Ovary (tissue), 7 donors: ENCODE measurements at regions not wholly inside any gene's neighbourhood (a gene's known extent, or its start where the extent isn't known, plus 50 kb on each side); places are given as distances from the start of the nearest gene placed in this dataset.

ENCODE experiments used
- DNase-seq, 5 donors: peaks; one replicate each; pipeline ENCODE4 v3.0.0-alpha.2; 2019 to 2020
- H3K27ac ChIP-seq, 2 donors: fragments of 200-600 bp; one replicate each; pipeline versions ENCODE4 v1.5.1 to v1.8.0; 2019 to 2022
- H3K27me3 ChIP-seq: fragments of 200-600 bp; one replicate; pipeline ENCODE4 v1.8.0; 2022
- H3K36me3 ChIP-seq: fragments of 200-600 bp; sonication (generic); one replicate; pipeline ENCODE4 v1.5.1; 2019
- H3K4me1 ChIP-seq: one replicate; pipeline ENCODE4 v1.8.1; 2013; ENCODE audit warnings: mild to moderate bottlenecking, moderate library complexity; ENCODE audit not compliant: insufficient read depth
- H3K4me3 ChIP-seq: fragments of 200-600 bp; sonication (generic); one replicate; pipeline ENCODE4 v1.5.1; 2017
- H3K9me3 ChIP-seq, 2 donors: fragments of 200-600 bp in 1 of 2; sonication (generic) in 1 of 2; one replicate each; pipeline versions ENCODE4 v1.5.1 to v1.8.1; 2013 to 2019; ENCODE audit warnings: mild to moderate bottlenecking in 1 of 2, moderate library complexity in 1 of 2
- EP300 ChIP-seq: sonication (generic); formaldehyde crosslinking; IDR thresholded peaks from one replicate; pipeline ENCODE4 v1.6.1; 2017; ENCODE audit warnings: antibody characterized with exemption
- POLR2A ChIP-seq: fragments of 450-650 bp; IDR thresholded peaks from one replicate; pipeline ENCODE4 v1.6.1; 2017; ENCODE audit warnings: antibody characterized with exemption, mild to moderate bottlenecking, moderate library complexity
- WGBS, 3 donors: extraction: QIAGEN DNeasy Blood & Tissue Kit in 1 of 3; methylation state at CpG; one replicate each; pipeline versions ENCODE4 v1.1.5 to v1.1.7; 2013 to 2017; 5-methylcytosine and 5-hydroxymethylcytosine counted together
- intact Hi-C, 4 donors: fragments of 100-400 bp; cut with DNase I; formaldehyde crosslinking; loops; one replicate each; pipeline versions ENCODE4 v1.11.0 to v1.15.1; 2022 to 2023
- TF ChIP-seq, protein P1 (sequence below), 3 donors: fragments of 450-650 bp in 2 of 3; fragments of 200-600 bp in 1 of 3; IDR thresholded peaks; one replicate each; pipeline versions ENCODE4 v1.5.1 to v1.8.0; 2016 to 2022; ENCODE audit warnings: antibody characterized with exemption in 3 of 3, mild to moderate bottlenecking in 1 of 3
- donor health status: DM: no; HTN: no; CAD: no; lungs with moderate emphysema.
- donor health status: DM: no; HTN: no; CAD: no.
- donor health status: Bipolar disorder and iron deficiency.
- donor health status: DM: no; HTN: no; CAD: no.
- donor health status: DM: yes; HTN: yes; CAD: no.

DNA sequence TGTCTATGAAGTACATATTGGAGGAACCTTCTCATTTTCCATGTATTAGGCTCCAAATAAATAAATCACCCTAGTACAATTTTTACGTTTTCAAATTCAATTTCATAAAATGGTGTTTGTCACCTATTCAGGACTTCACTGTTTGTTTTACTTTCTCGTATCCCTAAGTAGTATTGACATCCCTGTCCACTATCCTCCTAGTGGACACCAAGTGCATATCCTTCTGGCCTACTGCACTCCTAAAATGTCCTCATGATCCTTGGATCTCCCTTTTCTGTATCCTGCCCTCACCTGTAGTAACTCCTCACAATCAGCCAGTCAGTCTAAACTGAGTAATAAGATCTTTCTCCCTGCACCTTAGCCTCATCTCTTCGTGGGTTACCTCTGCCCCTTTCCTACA lies 539.9 kb downstream of the DMRTA1 start:
- Histone ChIP-seq H3K4me3 (no peak overlapping the region), H3K27me3 (no peaks in the 10 kb centered on the region), H3K27ac (no peak overlapping the region), H3K9me3 (no peaks in the 10 kb centered on the region), H3K36me3 (no peaks in the 10 kb centered on the region), H3K4me1 (no peaks in the 10 kb centered on the region)
- 65 to 78% (median 76%) methylated on average over 3 of the region's 3 CpGs for WGBS, 3 donors
- DNase-seq = no peak
- intact Hi-C loops = no loop called here
- TF ChIP-seq POLR2A = no peak

DNA sequence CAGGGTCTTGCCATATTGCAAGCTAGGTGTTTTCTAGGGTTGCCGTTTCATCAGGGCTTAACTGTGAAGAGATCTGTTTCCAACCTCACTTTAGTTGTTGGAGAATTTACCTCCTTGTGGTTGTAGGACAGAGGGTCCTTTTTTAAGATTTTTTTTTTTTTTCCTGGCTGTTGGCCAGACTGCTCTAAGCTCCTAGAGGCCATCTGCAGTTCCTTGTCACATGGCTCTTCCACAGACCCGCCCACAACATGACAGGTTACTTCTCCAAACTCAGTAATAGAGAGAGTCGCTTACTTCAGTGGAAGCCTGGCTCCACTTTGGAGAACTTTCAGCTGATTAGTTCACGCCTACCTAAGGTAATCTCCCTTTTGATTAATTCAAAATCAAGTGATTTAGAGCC lies 543.7 kb downstream of the DMRTA1 start:
- no peaks in the 10 kb centered on the region for H3K4me1 ChIP-seq
- no peak overlapping the region for H3K4me3 ChIP-seq
- no peaks in the 10 kb centered on the region for H3K9me3 ChIP-seq
- H3K27me3 ChIP-seq = no peaks in the 10 kb centered on the region
- no peak for DNase-seq
- TF ChIP-seq EP300 = no peak
- TF ChIP-seq, protein P1, sequence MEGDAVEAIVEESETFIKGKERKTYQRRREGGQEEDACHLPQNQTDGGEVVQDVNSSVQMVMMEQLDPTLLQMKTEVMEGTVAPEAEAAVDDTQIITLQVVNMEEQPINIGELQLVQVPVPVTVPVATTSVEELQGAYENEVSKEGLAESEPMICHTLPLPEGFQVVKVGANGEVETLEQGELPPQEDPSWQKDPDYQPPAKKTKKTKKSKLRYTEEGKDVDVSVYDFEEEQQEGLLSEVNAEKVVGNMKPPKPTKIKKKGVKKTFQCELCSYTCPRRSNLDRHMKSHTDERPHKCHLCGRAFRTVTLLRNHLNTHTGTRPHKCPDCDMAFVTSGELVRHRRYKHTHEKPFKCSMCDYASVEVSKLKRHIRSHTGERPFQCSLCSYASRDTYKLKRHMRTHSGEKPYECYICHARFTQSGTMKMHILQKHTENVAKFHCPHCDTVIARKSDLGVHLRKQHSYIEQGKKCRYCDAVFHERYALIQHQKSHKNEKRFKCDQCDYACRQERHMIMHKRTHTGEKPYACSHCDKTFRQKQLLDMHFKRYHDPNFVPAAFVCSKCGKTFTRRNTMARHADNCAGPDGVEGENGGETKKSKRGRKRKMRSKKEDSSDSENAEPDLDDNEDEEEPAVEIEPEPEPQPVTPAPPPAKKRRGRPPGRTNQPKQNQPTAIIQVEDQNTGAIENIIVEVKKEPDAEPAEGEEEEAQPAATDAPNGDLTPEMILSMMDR (IDR thresholded peaks at IDR 0.05) = no peak
- TF ChIP-seq POLR2A = no peak
- no peaks in the 10 kb centered on the region for H3K36me3 ChIP-seq
- H3K27ac ChIP-seq = no peak overlapping the region
- intact Hi-C loops = no loop called here
- WGBS, 3 donors = 56 to 76% (median 74%) methylated on average over 4 of the region's 4 CpGs

DNA sequence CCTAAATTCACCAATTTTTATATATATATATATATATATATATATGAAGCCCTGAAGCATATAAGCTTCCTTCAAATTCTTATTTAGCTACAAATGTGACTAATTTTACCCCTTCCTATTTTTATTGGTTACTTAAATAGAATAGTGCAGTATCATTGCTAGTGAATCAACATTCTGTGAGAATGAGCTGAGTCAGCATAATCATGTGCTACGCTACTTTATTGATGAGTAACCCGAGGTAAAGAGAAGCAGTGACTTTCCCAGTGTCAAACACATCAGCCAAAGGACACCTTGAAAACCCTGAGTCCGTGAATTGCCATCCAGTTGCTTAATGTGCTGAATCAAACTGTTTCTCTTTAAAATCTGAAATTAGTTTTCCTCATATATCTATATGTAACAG lies 546.2 kb downstream of the DMRTA1 start:
- no peaks in the 10 kb centered on the region for H3K4me1 ChIP-seq
- H3K9me3 ChIP-seq = no peaks in the 10 kb centered on the region
- TF ChIP-seq, protein P1 (IDR thresholded peaks at IDR 0.05) = no peak
- TF ChIP-seq POLR2A (no peak), EP300 (no peak)
- H3K27me3 ChIP-seq = no peaks in the 10 kb centered on the region
- H3K4me3 ChIP-seq = no peak overlapping the region
- intact Hi-C loops = no loop called here
- DNase-seq = no peak
- H3K27ac ChIP-seq = no peak overlapping the region
- H3K36me3 ChIP-seq = no peaks in the 10 kb centered on the region
- WGBS, 3 donors = 71 to 76% (median 71%) methylated on average over 3 of the region's 3 CpGs

DNA sequence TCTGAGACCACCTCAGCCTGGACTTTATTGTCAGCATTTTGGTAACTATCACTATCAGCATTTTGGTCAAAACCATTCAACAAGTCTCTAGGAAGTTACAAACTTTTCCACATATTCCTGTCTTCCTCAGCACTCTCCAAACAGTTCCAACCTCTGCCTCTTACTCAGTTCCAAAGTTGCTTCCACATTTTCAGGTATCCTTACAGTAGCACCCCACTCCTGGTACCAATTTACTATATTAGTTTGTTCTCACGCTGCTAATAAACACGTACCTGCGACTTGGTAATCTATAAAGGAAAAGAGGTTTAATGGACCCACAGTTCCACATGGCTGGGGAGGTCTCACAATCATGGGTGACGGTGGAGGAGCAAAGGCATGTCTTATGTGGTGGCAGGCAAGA lies 551.3 kb downstream of the DMRTA1 start:
- Histone ChIP-seq H3K4me1 (no peaks in the 10 kb centered on the region), H3K4me3 (no peak overlapping the region), H3K27me3 (no peaks in the 10 kb centered on the region), H3K9me3 (no peaks in the 10 kb centered on the region), H3K27ac (no peak overlapping the region), H3K36me3 (no peaks in the 10 kb centered on the region)
- WGBS, 3 donors = 92 to 95% (median 92%) methylated on average over 4 of the region's 4 CpGs
- intact Hi-C loops = no loop called here
- no peak for DNase-seq
- no peak for TF ChIP-seq POLR2A
- no peak for TF ChIP-seq EP300
- TF ChIP-seq, protein P1 (IDR thresholded peaks at IDR 0.05) = no peak

DNA sequence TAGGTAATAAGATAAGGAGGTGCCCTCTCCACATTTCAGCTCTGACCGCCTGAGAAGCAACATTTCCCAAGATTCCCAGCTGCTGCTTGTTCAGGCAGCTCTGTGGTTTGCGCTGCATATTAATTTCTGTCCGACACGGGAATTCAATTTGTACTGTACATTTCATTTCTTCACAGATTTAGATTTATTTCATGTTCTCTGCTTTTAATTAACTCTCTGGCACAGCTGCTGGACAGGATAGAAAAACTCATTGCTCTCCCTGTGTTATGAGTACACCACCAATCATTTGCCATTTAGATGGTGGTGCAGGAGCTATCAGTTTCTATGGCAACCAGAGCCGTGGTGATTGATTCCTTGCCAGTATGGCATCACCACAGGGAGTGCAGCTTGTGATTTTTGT lies 558.5 kb downstream of the DMRTA1 start:
- 42 to 46% (median 46%) methylated on average over 5 of the region's 5 CpGs for WGBS, 3 donors
- H3K4me3 ChIP-seq = no peak overlapping the region
- no peak overlapping the region for H3K27ac ChIP-seq
- no peak for DNase-seq
- H3K27me3 ChIP-seq = no peaks in the 10 kb centered on the region
- TF ChIP-seq POLR2A (no peak), EP300 (no peak)
- TF ChIP-seq, protein P1 (IDR thresholded peaks at IDR 0.05) = no peak
- no peaks in the 10 kb centered on the region for H3K9me3 ChIP-seq
- no peaks in the 10 kb centered on the region for H3K36me3 ChIP-seq
- intact Hi-C loops = no loop called here
- no peaks in the 10 kb centered on the region for H3K4me1 ChIP-seq
